Sigmoid colon (tissue), 3 donors: ENCODE measurements at regions not wholly inside any gene's neighbourhood (a gene's known extent, or its start where the extent isn't known, plus 50 kb on each side); places are given as distances from the start of the nearest gene placed in this dataset.

Experiments
- POLR2A ChIP-seq, 2 donors: fragments of 450-650 bp; IDR thresholded peaks; one replicate each; pipeline ENCODE4 v1.6.1; 2016; ENCODE audit warnings: antibody characterized with exemption in 2 of 2, mild to moderate bottlenecking in 2 of 2, moderate library complexity in 2 of 2
- TF ChIP-seq, protein P1 (sequence below), 4 experiments: fragments of 450-650 bp in 3 of 4; fragments of 200-600 bp in 1 of 4; IDR thresholded peaks; one replicate each; pipeline ENCODE4 v1.5.1; 2016 to 2019; ENCODE audit warnings: antibody characterized with exemption in 4 of 4, mild to moderate bottlenecking in 3 of 4, moderate library complexity in 2 of 4

DNA sequence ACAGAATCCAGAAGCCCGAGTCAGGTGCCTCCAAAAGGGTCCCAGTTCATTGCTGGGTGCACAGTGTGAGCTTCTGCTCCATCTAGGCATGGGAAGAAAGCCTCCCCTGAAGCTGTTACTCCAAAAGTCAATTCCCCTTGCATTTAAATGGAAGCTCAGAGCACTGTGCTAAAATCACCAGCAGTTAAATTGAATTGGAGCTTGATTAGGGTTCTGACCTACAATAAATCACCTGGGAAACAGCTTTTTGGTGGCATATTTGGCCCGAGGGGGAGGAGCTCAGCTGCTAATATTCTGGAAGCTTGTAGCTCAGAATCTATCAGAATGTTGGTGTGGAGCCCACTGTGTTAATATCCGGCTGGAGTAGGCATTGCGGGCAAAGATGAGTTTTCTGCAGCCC lies 87.1 kb upstream of the RGMA start:
- TF ChIP-seq, protein P1, sequence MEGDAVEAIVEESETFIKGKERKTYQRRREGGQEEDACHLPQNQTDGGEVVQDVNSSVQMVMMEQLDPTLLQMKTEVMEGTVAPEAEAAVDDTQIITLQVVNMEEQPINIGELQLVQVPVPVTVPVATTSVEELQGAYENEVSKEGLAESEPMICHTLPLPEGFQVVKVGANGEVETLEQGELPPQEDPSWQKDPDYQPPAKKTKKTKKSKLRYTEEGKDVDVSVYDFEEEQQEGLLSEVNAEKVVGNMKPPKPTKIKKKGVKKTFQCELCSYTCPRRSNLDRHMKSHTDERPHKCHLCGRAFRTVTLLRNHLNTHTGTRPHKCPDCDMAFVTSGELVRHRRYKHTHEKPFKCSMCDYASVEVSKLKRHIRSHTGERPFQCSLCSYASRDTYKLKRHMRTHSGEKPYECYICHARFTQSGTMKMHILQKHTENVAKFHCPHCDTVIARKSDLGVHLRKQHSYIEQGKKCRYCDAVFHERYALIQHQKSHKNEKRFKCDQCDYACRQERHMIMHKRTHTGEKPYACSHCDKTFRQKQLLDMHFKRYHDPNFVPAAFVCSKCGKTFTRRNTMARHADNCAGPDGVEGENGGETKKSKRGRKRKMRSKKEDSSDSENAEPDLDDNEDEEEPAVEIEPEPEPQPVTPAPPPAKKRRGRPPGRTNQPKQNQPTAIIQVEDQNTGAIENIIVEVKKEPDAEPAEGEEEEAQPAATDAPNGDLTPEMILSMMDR (IDR thresholded peaks at IDR 0.05), result no peak
- TF ChIP-seq POLR2A (IDR thresholded peaks at IDR 0.05), result no peak
